Lung (tissue), 11 donors: ENCODE measurements at regions not wholly inside any gene's neighbourhood (a gene's known extent, or its start where the extent isn't known, plus 50 kb on each side); places are given as distances from the start of the nearest gene placed in this dataset.

Experiments
- ATAC-seq: fragments of 200-7000 bp; cut with Tn5 transposase; one replicate; pipeline ENCODE4 v1.9.1; 2020; ENCODE audit warnings: moderate number of reproducible peaks; ENCODE audit not compliant: insufficient read depth, low FRiP score
- DNase-seq, 3 donors: peaks; one replicate each; pipeline ENCODE4 v3.0.0-alpha.2; 2013 to 2017
- H3K27ac ChIP-seq, 2 donors: one replicate each; pipeline ENCODE4 v1.5.1; 2013; ENCODE audit warnings: mild to moderate bottlenecking in 2 of 2, moderate library complexity in 2 of 2, control low read depth in 1 of 2, inconsistent platforms in 1 of 2, low read depth in 1 of 2, low read length in 1 of 2
- H3K27me3 ChIP-seq, 3 donors: one replicate each; pipeline ENCODE4 v1.5.1; 2013; ENCODE audit warnings: low read length in 2 of 3; ENCODE audit not compliant: control insufficient read depth in 3 of 3, insufficient read depth in 3 of 3
- H3K36me3 ChIP-seq, 4 donors: one replicate each; pipeline ENCODE4 v1.5.1; 2013; ENCODE audit warnings: low read length in 4 of 4, mild to moderate bottlenecking in 1 of 4, moderate library complexity in 1 of 4; ENCODE audit not compliant: control insufficient read depth in 4 of 4, insufficient read depth in 4 of 4
- H3K4me1 ChIP-seq, 5 donors: one replicate each; pipeline ENCODE4 v1.5.1; 2013; ENCODE audit warnings: low read length in 5 of 5, mild to moderate bottlenecking in 2 of 5, moderate library complexity in 1 of 5; ENCODE audit not compliant: control insufficient read depth in 5 of 5, insufficient read depth in 5 of 5
- H3K4me3 ChIP-seq: one replicate; pipeline ENCODE4 v1.5.1; 2013; ENCODE audit warnings: mild to moderate bottlenecking, control low read depth, moderate library complexity
- H3K9ac ChIP-seq, 2 donors: one replicate each; pipeline ENCODE4 v1.5.1; 2013; ENCODE audit warnings: low read length in 2 of 2, control low read depth in 1 of 2; ENCODE audit not compliant: insufficient read depth in 1 of 2
- H3K9me3 ChIP-seq, 4 donors: one replicate each; pipeline ENCODE4 v1.5.1; 2013; ENCODE audit warnings: low read length in 3 of 4, mild to moderate bottlenecking in 1 of 4, moderate library complexity in 1 of 4; ENCODE audit not compliant: control insufficient read depth in 4 of 4, insufficient read depth in 3 of 4
- WGBS, 2 donors: extraction: QIAGEN DNeasy Blood & Tissue Kit; methylation state at CpG; one replicate each; pipeline ENCODE4 v1.1.7; 2013; 5-methylcytosine and 5-hydroxymethylcytosine counted together
- TF ChIP-seq, protein P1 (sequence below): IDR thresholded peaks from 2 replicates; pipeline ENCODE4 v1.5.1; 2012; ENCODE audit warnings: mild to moderate bottlenecking; ENCODE audit errors: control extremely low read depth, extremely low read depth
- donor health status: control.
- donor health status: control.
- donor health status: Bipolar disorder and iron deficiency.
- donor health status: healthy.
- donor health status: DM: yes; HTN: yes; CAD: no.

DNA sequence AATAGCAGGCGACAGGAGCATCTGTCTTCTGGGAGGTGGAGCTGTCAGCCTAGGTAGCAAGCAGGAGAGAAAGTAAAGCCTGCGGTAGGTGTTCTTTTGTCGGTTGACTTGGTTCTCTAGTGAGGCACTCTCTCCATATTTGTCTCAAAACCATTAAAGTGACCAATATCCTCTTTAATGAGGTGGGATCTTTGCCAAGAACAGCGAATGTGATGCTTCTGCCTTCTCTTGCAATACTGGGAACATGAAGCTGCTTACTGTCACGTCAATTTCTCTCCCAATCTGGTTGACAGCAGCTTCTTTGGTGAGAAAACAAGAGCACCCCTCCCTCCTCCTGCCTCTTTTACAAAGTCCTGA lies 176.7 kb downstream of the ABCC12 start:
- no peak for ATAC-seq
- TF ChIP-seq, protein P1, sequence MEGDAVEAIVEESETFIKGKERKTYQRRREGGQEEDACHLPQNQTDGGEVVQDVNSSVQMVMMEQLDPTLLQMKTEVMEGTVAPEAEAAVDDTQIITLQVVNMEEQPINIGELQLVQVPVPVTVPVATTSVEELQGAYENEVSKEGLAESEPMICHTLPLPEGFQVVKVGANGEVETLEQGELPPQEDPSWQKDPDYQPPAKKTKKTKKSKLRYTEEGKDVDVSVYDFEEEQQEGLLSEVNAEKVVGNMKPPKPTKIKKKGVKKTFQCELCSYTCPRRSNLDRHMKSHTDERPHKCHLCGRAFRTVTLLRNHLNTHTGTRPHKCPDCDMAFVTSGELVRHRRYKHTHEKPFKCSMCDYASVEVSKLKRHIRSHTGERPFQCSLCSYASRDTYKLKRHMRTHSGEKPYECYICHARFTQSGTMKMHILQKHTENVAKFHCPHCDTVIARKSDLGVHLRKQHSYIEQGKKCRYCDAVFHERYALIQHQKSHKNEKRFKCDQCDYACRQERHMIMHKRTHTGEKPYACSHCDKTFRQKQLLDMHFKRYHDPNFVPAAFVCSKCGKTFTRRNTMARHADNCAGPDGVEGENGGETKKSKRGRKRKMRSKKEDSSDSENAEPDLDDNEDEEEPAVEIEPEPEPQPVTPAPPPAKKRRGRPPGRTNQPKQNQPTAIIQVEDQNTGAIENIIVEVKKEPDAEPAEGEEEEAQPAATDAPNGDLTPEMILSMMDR = no peak
- H3K36me3 ChIP-seq = no peaks in the 10 kb centered on the region
- no peaks in the 10 kb centered on the region for H3K4me1 ChIP-seq
- no peaks in the 10 kb centered on the region for H3K27me3 ChIP-seq
- H3K9ac ChIP-seq = no peak overlapping the region
- no peak for DNase-seq
- no peak overlapping the region for H3K27ac ChIP-seq
- H3K9me3 ChIP-seq = peaks cover 0 to 2% (median 0%) of the 10 kb centered on the region in 4 donors
- WGBS, 2 donors = 59 to 67% methylated on average over 5 of the region's 5 CpGs
- H3K4me3 ChIP-seq = no peak overlapping the region

DNA sequence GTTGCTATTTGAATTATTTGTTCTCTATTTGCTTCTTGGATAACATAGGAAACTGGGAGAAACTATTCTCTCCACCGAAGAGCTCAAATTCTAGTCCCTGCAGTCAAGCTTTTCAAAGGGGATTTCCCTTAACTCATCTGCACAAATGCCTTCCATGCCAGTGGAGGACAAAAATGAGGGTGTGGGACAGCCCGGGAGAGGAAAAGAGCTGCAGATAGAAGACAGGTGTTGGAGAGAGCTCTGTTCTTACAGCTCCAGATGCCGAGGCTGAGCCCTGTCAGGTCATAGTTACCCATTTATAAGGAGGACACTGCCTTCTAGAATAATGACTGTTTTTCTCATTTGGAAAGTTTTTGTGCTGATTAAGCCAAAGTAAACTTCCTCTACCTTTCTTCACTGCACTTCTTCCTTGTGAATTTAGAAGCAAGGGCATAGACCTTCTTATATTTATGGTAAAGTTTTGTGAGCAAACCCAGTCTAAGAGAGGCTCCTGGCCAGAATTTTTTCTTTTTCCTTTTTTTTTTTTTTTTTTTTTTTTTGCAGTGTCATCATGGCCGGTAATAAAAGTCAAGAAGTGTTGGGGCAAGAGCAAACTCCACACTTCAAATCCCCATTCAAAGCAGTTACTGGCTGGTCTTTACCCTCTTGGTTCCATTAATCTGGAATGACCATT lies 177.2 kb downstream of the ABCC12 start:
- Histone ChIP-seq H3K9ac (no peak overlapping the region), H3K9me3 (peaks cover 0 to 2% (median 0%) of the 10 kb centered on the region in 4 donors), H3K4me1 (no peaks in the 10 kb centered on the region), H3K27me3 (no peaks in the 10 kb centered on the region), H3K36me3 (no peaks in the 10 kb centered on the region), H3K27ac (no peak overlapping the region), H3K4me3 (no peak overlapping the region)
- 43 to 65% methylated on average over 4 of the region's 4 CpGs for WGBS, 2 donors
- no peak for ATAC-seq
- TF ChIP-seq, protein P1 = no peak
- DNase-seq = no peak

DNA sequence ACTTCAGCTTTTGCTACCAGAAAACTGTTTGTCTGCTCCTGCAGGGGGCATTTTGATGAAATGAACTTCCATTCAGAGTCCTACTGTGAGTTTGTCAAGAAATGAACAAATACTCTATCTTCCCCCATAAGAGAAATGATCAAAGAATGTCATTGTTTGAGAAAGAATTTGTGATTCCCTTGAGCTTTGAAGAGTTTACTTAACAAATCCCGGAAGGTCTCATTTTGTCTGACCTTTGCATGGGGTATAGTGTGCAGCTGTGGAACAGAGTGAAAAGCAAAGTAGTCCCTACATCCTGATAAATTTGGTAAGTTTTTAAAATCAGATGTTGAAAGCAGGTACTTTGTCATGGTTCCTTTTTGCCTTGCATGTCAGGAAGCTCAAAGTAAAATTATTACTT lies 178.0 kb downstream of the ABCC12 start:
- H3K36me3 ChIP-seq = no peaks in the 10 kb centered on the region
- no peak overlapping the region for H3K4me3 ChIP-seq
- WGBS, 2 donors = 56 to 76% methylated on average over 1 of the region's 1 CpG
- ATAC-seq = no peak
- no peaks in the 10 kb centered on the region for H3K4me1 ChIP-seq
- no peak overlapping the region for H3K27ac ChIP-seq
- TF ChIP-seq, protein P1 = no peak
- DNase-seq = no peak
- peaks cover 0 to 2% (median 0%) of the 10 kb centered on the region in 4 donors for H3K9me3 ChIP-seq
- H3K27me3 ChIP-seq = no peaks in the 10 kb centered on the region
- H3K9ac ChIP-seq = no peak overlapping the region
